Mesendoderm (in vitro differentiated cells): ENCODE measurements at regions not wholly inside any gene's neighbourhood (a gene's known extent, or its start where the extent isn't known, plus 50 kb on each side); places are given as distances from the start of the nearest gene placed in this dataset.

Source experiments
- DNase-seq: peaks from one replicate; pipeline ENCODE4 v3.0.0; 2013
- H2AK5ac ChIP-seq: 2 replicates; pipeline ENCODE4 v1.6.1; 2013; ENCODE audit warnings: low read length, inconsistent platforms
- H2BK120ac ChIP-seq: 2 replicates; pipeline ENCODE4 v1.6.1; 2013; ENCODE audit warnings: low read depth, mild to moderate bottlenecking, low read length, moderate library complexity, mixed read lengths
- H2BK15ac ChIP-seq: replicated peaks from 2 replicates; pipeline ENCODE4 v1.6.1; 2013; ENCODE audit warnings: low read depth, mild to moderate bottlenecking, moderate library complexity
- H2BK5ac ChIP-seq: 2 replicates; pipeline ENCODE4 v1.6.1; 2013; ENCODE audit warnings: low read length, inconsistent platforms
- H3K18ac ChIP-seq: 2 replicates; pipeline ENCODE4 v1.6.1; 2013; ENCODE audit warnings: mild to moderate bottlenecking, low read length, mixed read lengths
- H3K23ac ChIP-seq: one replicate; pipeline ENCODE4 v1.6.1; 2013; ENCODE audit warnings: low read length
- H3K27ac ChIP-seq: 2 replicates; pipeline ENCODE4 v1.5.1; 2013; ENCODE audit warnings: low read depth, mild to moderate bottlenecking, inconsistent platforms, low read length, moderate library complexity
- H3K27me3 ChIP-seq: 2 replicates; pipeline ENCODE4 v1.6.1; 2013; ENCODE audit warnings: low read length, control low read depth, mild to moderate bottlenecking, inconsistent platforms; ENCODE audit not compliant: insufficient read depth, poor library complexity
- H3K36me3 ChIP-seq: 2 replicates; pipeline ENCODE4 v1.6.1; 2013; ENCODE audit warnings: low read length, inconsistent platforms; ENCODE audit not compliant: control insufficient read depth, insufficient read depth
- H3K4ac ChIP-seq: one replicate; pipeline ENCODE4 v1.6.1; 2013; ENCODE audit warnings: low read depth, mild to moderate bottlenecking, low read length, moderate library complexity
- H3K4me1 ChIP-seq: 2 replicates; pipeline ENCODE4 v1.6.1; 2013; ENCODE audit warnings: low read depth, low read length, inconsistent platforms; ENCODE audit not compliant: control insufficient read depth
- H3K4me2 ChIP-seq: 2 replicates; pipeline ENCODE4 v1.6.1; 2013; ENCODE audit warnings: low read length
- H3K4me3 ChIP-seq: 2 replicates; pipeline ENCODE4 v1.5.1; 2013; ENCODE audit warnings: mild to moderate bottlenecking, low read length
- H3K56ac ChIP-seq: one replicate; pipeline ENCODE4 v1.6.1; 2013; ENCODE audit warnings: low read length
- H3K79me1 ChIP-seq: 2 replicates; pipeline ENCODE4 v1.6.1; 2013; ENCODE audit warnings: low read length, inconsistent platforms
- H3K79me2 ChIP-seq: 2 replicates; pipeline ENCODE4 v1.6.1; 2013; ENCODE audit warnings: mild to moderate bottlenecking, low read length; ENCODE audit not compliant: control insufficient read depth, insufficient read depth
- H3K9ac ChIP-seq: 2 replicates; pipeline ENCODE4 v1.6.1; 2013; ENCODE audit warnings: low read length, inconsistent platforms
- H4K5ac ChIP-seq: one replicate; pipeline ENCODE4 v1.6.1; 2013; ENCODE audit warnings: low read length
- H4K8ac ChIP-seq: one replicate; pipeline ENCODE4 v1.6.1; 2013; ENCODE audit warnings: low read depth, mild to moderate bottlenecking, control low read depth, low read length, moderate library complexity
- WGBS: extraction: QIAGEN DNeasy Blood & Tissue Kit; methylation state at CpG from one replicate; pipeline ENCODE4 v1.1.7; 2013; ENCODE audit warnings: low lambda C conversion rate, missing lambda C conversion rate; ENCODE audit not compliant: insufficient coverage; ENCODE audit errors: extremely low coverage; 5-methylcytosine and 5-hydroxymethylcytosine counted together

GRCh38 chr17:71726341-71726740 is 394.5 kb upstream of the SOX9 start:
- Histone ChIP-seq H3K79me1 (no peaks in the 10 kb centered on the region), H3K18ac (no peak overlapping the region), H3K36me3 (no peaks in the 10 kb centered on the region), H2BK120ac (no peak overlapping the region), H3K4me1 (no peaks in the 10 kb centered on the region), H2BK15ac (no peak overlapping the region), H3K4ac (no peak overlapping the region), H4K5ac (no peak overlapping the region), H3K9ac (no peak overlapping the region), H2AK5ac (no peak overlapping the region), H3K27ac (no peak overlapping the region), H3K56ac (no peak overlapping the region), H3K27me3 (no peaks in the 10 kb centered on the region), H3K79me2 (no peaks in the 10 kb centered on the region), H2BK5ac (no peak overlapping the region), H3K23ac (no peak overlapping the region), H4K8ac (no peak overlapping the region), H3K4me3 (no peak overlapping the region), H3K4me2 (no peak overlapping the region)
- no peak for DNase-seq
- WGBS: no CpG with 5 or more reads among the region's 5 CpGs

GRCh38 chr17:71727292-71727691 is 393.5 kb upstream of the SOX9 start:
- H4K5ac ChIP-seq: no peak overlapping the region
- no peak overlapping the region for H3K23ac ChIP-seq
- DNase-seq: no peak

GRCh38 chr17:71727723-71728122 is 393.1 kb upstream of the SOX9 start:
- H3K18ac ChIP-seq: no peak overlapping the region
- H2BK15ac ChIP-seq: no peak overlapping the region
- no peak overlapping the region for H3K56ac ChIP-seq
- no peaks in the 10 kb centered on the region for H3K4me1 ChIP-seq
- WGBS: no CpG with 5 or more reads among the region's 3 CpGs
- no peak overlapping the region for H4K5ac ChIP-seq
- no peaks in the 10 kb centered on the region for H3K79me1 ChIP-seq
- H3K9ac ChIP-seq: no peak overlapping the region
- DNase-seq: no peak
- H2BK120ac ChIP-seq: no peak overlapping the region
- H2BK5ac ChIP-seq: no peak overlapping the region
- no peak overlapping the region for H3K23ac ChIP-seq
- no peak overlapping the region for H3K4me3 ChIP-seq
- H2AK5ac ChIP-seq: no peak overlapping the region
- H3K36me3 ChIP-seq: no peaks in the 10 kb centered on the region
- no peaks in the 10 kb centered on the region for H3K27me3 ChIP-seq
- no peak overlapping the region for H4K8ac ChIP-seq
- H3K27ac ChIP-seq: no peak overlapping the region
- no peaks in the 10 kb centered on the region for H3K79me2 ChIP-seq
- H3K4ac ChIP-seq: no peak overlapping the region
- H3K4me2 ChIP-seq: no peak overlapping the region

More at GRCh38 chr17:71727292-71727691, 393.5 kb upstream of the SOX9 start:
- Histone ChIP-seq H3K27ac (no peak overlapping the region), H3K27me3 (no peaks in the 10 kb centered on the region), H3K79me2 (no peaks in the 10 kb centered on the region), H3K4me2 (no peak overlapping the region), H2AK5ac (no peak overlapping the region), H4K8ac (no peak overlapping the region), H3K4ac (no peak overlapping the region), H3K18ac (no peak overlapping the region), H3K56ac (no peak overlapping the region), H2BK15ac (no peak overlapping the region), H3K79me1 (no peaks in the 10 kb centered on the region), H3K4me1 (no peaks in the 10 kb centered on the region), H2BK120ac (no peak overlapping the region), H2BK5ac (no peak overlapping the region), H3K9ac (no peak overlapping the region), H3K4me3 (no peak overlapping the region), H3K36me3 (no peaks in the 10 kb centered on the region)
- WGBS: no CpG with 5 or more reads among the region's 5 CpGs

- H2AK5ac ChIP-seq: no peak overlapping the region
- no peak overlapping the region for H3K18ac ChIP-seq
- no CpG with 5 or more reads among the region's 1 CpG for WGBS
- no peak overlapping the region for H2BK5ac ChIP-seq
- H3K36me3 ChIP-seq: no peaks in the 10 kb centered on the region
- H3K27me3 ChIP-seq: no peaks in the 10 kb centered on the region
- H3K23ac ChIP-seq: no peak overlapping the region
- H4K5ac ChIP-seq: no peak overlapping the region
- no peak overlapping the region for H2BK15ac ChIP-seq
- H2BK120ac ChIP-seq: no peak overlapping the region
- H3K4ac ChIP-seq: no peak overlapping the region
- H3K56ac ChIP-seq: no peak overlapping the region
- H3K4me1 ChIP-seq: no peaks in the 10 kb centered on the region
- no peak overlapping the region for H3K4me2 ChIP-seq
- no peak overlapping the region for H3K27ac ChIP-seq
- no peak overlapping the region for H4K8ac ChIP-seq
- H3K79me2 ChIP-seq: no peaks in the 10 kb centered on the region
- H3K4me3 ChIP-seq: no peak overlapping the region
- DNase-seq: no peak
- no peaks in the 10 kb centered on the region for H3K79me1 ChIP-seq
- H3K9ac ChIP-seq: no peak overlapping the region
Observed at GRCh38 chr17:71730871-71731270, 389.9 kb upstream of the SOX9 start.

GRCh38 chr17:71735893-71736292 is 384.9 kb upstream of the SOX9 start:
- H2AK5ac ChIP-seq: no peak overlapping the region
- H3K4me2 ChIP-seq: no peak overlapping the region
- no peaks in the 10 kb centered on the region for H3K36me3 ChIP-seq
- no peak overlapping the region for H2BK120ac ChIP-seq
- H3K27ac ChIP-seq: no peak overlapping the region
- H3K4ac ChIP-seq: no peak overlapping the region
- no peak overlapping the region for H3K56ac ChIP-seq
- no CpG with 5 or more reads among the region's 4 CpGs for WGBS
- H3K18ac ChIP-seq: no peak overlapping the region
- no peaks in the 10 kb centered on the region for H3K4me1 ChIP-seq
- no peak overlapping the region for H3K9ac ChIP-seq
- no peaks in the 10 kb centered on the region for H3K79me1 ChIP-seq
- no peak for DNase-seq
- no peak overlapping the region for H3K4me3 ChIP-seq
- no peaks in the 10 kb centered on the region for H3K79me2 ChIP-seq
- H2BK5ac ChIP-seq: no peak overlapping the region
- H3K27me3 ChIP-seq: no peaks in the 10 kb centered on the region
- no peak overlapping the region for H4K5ac ChIP-seq
- H2BK15ac ChIP-seq: no peak overlapping the region
- H4K8ac ChIP-seq: no peak overlapping the region
- no peak overlapping the region for H3K23ac ChIP-seq

- no peaks in the 10 kb centered on the region for H3K36me3 ChIP-seq
Observed at GRCh38 chr17:71740866-71741265, 380.0 kb upstream of the SOX9 start.

More at GRCh38 chr17:71740866-71741265, 380.0 kb upstream of the SOX9 start:
- no peaks in the 10 kb centered on the region for H3K27me3 ChIP-seq
- no peak overlapping the region for H3K18ac ChIP-seq
- no peak for DNase-seq
- no peak overlapping the region for H2BK15ac ChIP-seq
- H3K4me2 ChIP-seq: no peak overlapping the region
- no CpG with 5 or more reads among the region's 3 CpGs for WGBS
- H2BK5ac ChIP-seq: no peak overlapping the region
- no peaks in the 10 kb centered on the region for H3K79me2 ChIP-seq
- H4K8ac ChIP-seq: no peak overlapping the region
- H2AK5ac ChIP-seq: no peak overlapping the region
- H3K23ac ChIP-seq: no peak overlapping the region
- no peak overlapping the region for H3K4me3 ChIP-seq
- no peaks in the 10 kb centered on the region for H3K4me1 ChIP-seq
- no peak overlapping the region for H3K9ac ChIP-seq
- no peak overlapping the region for H2BK120ac ChIP-seq
- H3K56ac ChIP-seq: no peak overlapping the region
- no peaks in the 10 kb centered on the region for H3K79me1 ChIP-seq
- no peak overlapping the region for H3K4ac ChIP-seq
- no peak overlapping the region for H4K5ac ChIP-seq
- no peak overlapping the region for H3K27ac ChIP-seq
